Neural progenitor cell (in vitro differentiated cells): ENCODE measurements at regions not wholly inside any gene's neighbourhood (a gene's known extent, or its start where the extent isn't known, plus 50 kb on each side); places are given as distances from the start of the nearest gene placed in this dataset.

ENCODE experiments used
- DNase-seq: peaks from one replicate; pipeline ENCODE4 v3.0.0-alpha.2; 2016; ENCODE audit warnings: low spot score
- H2AFZ ChIP-seq: fragments of 200-600 bp; sonication (generic); replicated peaks from 2 replicates; pipeline ENCODE4 v1.6.1; 2016; ENCODE audit warnings: antibody characterized with exemption
- H3F3A ChIP-seq: fragments of 200-600 bp; sonication (generic); 2 replicates; pipeline ENCODE4 v1.6.1; 2016; ENCODE audit warnings: antibody characterized with exemption, low read depth
- H3K27ac ChIP-seq: fragments of 200-600 bp; sonication (generic); 2 replicates; pipeline ENCODE4 v1.5.1; 2016; ENCODE audit warnings: mild to moderate bottlenecking
- H3K27me3 ChIP-seq: fragments of 200-600 bp; sonication (generic); 2 replicates; pipeline ENCODE4 v1.6.1; 2016; ENCODE audit warnings: mild to moderate bottlenecking, moderate library complexity
- H3K36me3 ChIP-seq: fragments of 200-600 bp; sonication (generic); 2 replicates; pipeline ENCODE4 v1.5.1; 2016
- H3K4me1 ChIP-seq: fragments of 200-600 bp; sonication (generic); 2 replicates; pipeline ENCODE4 v1.6.1; 2016; ENCODE audit warnings: mixed run types
- H3K4me2 ChIP-seq: fragments of 200-600 bp; sonication (generic); 2 replicates; pipeline ENCODE4 v1.6.1; 2016
- H3K4me3 ChIP-seq: fragments of 200-600 bp; sonication (generic); 2 replicates; pipeline ENCODE4 v1.5.1; 2016
- H3K79me2 ChIP-seq: fragments of 200-600 bp; sonication (generic); 2 replicates; pipeline ENCODE4 v1.6.1; 2016; ENCODE audit warnings: low read depth
- H3K9ac ChIP-seq: fragments of 200-600 bp; sonication (generic); 2 replicates; pipeline ENCODE4 v1.6.1; 2016
- H3K9me3 ChIP-seq: fragments of 200-600 bp; sonication (generic); 2 replicates; pipeline ENCODE4 v1.5.1; 2016; ENCODE audit warnings: low read depth
- H4K20me1 ChIP-seq: fragments of 200-600 bp; sonication (generic); 2 replicates; pipeline ENCODE4 v1.6.1; 2016; ENCODE audit warnings: low read depth
- H3K27ac Mint-ChIP-seq: 3 replicates; pipeline ENCODE4 v1.8.0; 2021; ENCODE audit warnings: mixed read lengths
- H3K27me3 Mint-ChIP-seq: 2 replicates; pipeline ENCODE4 v1.8.0; 2022; ENCODE audit warnings: low read depth, mild to moderate bottlenecking, inconsistent platforms, moderate library complexity, mixed read lengths; ENCODE audit not compliant: insufficient read depth
- H3K36me3 Mint-ChIP-seq: 3 replicates; pipeline ENCODE4 v1.8.0; 2021; ENCODE audit warnings: mixed read lengths
- H3K4me1 Mint-ChIP-seq: 3 replicates; pipeline ENCODE4 v1.8.0; 2021; ENCODE audit warnings: mixed read lengths
- H3K4me3 Mint-ChIP-seq: 3 replicates; pipeline ENCODE4 v1.8.0; 2021; ENCODE audit warnings: mild to moderate bottlenecking, moderate library complexity, mixed read lengths
- H3K9me3 Mint-ChIP-seq: 3 replicates; pipeline ENCODE4 v1.8.0; 2020; ENCODE audit warnings: mixed read lengths
- CTCF ChIP-seq: fragments of 200-600 bp; sonication (generic); IDR thresholded peaks from 2 replicates; pipeline ENCODE4 v1.5.1; 2017; ENCODE audit warnings: antibody characterized with exemption, mild to moderate bottlenecking
- EZH2 ChIP-seq: fragments of 200-600 bp; sonication (generic); IDR thresholded peaks from 2 replicates; pipeline ENCODE4 v1.6.1; 2017; ENCODE audit warnings: antibody characterized with exemption, mild to moderate bottlenecking, moderate library complexity
- EZH2phosphoT487 ChIP-seq: fragments of 200-600 bp; sonication (generic); IDR thresholded peaks from 2 replicates; pipeline ENCODE4 v1.6.1; 2017; ENCODE audit warnings: antibody characterized with exemption

- Histone ChIP-seq H2AFZ (no peak overlapping the region), H3K4me2 (no peak overlapping the region), H3K9ac (no peak overlapping the region), H3K27ac (no peak overlapping the region), H3K4me1 (no peaks in the 10 kb centered on the region), H3K9me3 (no peaks in the 10 kb centered on the region), H4K20me1 (no peaks in the 10 kb centered on the region), H3K27me3 (no peaks in the 10 kb centered on the region), H3F3A (no peaks in the 10 kb centered on the region), H3K36me3 (no peaks in the 10 kb centered on the region), H3K4me3 (no peak overlapping the region), H3K79me2 (no peaks in the 10 kb centered on the region)
- Mint-ChIP-seq H3K9me3 (peaks cover 4% of the 10 kb centered on the region), H3K36me3 (peaks cover 1% of the 10 kb centered on the region), H3K27me3 (peaks cover 6% of the 10 kb centered on the region), H3K27ac (peak overlapping the region; percentile 57), H3K4me1 (peaks cover 46% of the 10 kb centered on the region), H3K4me3 (no peak overlapping the region)
- TF ChIP-seq EZH2 (no peak), EZH2phosphoT487 (no peak), CTCF (no peak)
- no peak for DNase-seq
These were observed 394.0 kb upstream of the IGFBP7 start for GRCh38 chr4:57504139-57504538.

DNA sequence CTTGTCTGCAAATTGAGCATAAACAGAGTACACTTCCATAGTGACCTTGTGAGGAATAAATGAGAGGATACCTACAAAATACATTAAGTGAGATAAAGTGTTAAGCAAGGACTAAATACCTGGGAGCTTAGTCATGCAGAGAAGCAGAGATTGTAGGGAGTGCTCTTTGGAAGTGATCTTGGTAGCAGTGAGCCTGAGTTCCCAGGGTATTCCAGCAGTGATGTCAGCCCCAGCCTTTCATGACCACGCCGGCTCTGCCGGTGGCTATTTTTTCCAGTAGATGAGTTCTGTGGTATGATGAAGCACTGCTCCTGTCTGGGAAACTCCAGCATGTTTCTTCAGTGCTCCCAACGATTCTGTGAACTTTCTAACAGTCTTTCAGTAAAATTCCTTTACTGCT is 391.5 kb upstream of the IGFBP7 start:
- Mint-ChIP-seq H3K36me3 (peaks cover 1% of the 10 kb centered on the region), H3K27ac (no peak overlapping the region), H3K4me3 (no peak overlapping the region), H3K4me1 (peaks cover 65% of the 10 kb centered on the region), H3K9me3 (peaks cover 4% of the 10 kb centered on the region), H3K27me3 (peaks cover 6% of the 10 kb centered on the region)
- no peaks in the 10 kb centered on the region for H3K36me3 ChIP-seq
- DNase-seq, result no peak
- TF ChIP-seq CTCF (no peak), EZH2 (no peak), EZH2phosphoT487 (no peak)
- no peaks in the 10 kb centered on the region for H3K9me3 ChIP-seq
- no peak overlapping the region for H3K27ac ChIP-seq
- H3F3A ChIP-seq, result no peaks in the 10 kb centered on the region
- no peaks in the 10 kb centered on the region for H3K27me3 ChIP-seq
- H3K79me2 ChIP-seq, result no peaks in the 10 kb centered on the region
- no peak overlapping the region for H2AFZ ChIP-seq
- H3K9ac ChIP-seq, result no peak overlapping the region
- H3K4me3 ChIP-seq, result no peak overlapping the region
- no peaks in the 10 kb centered on the region for H4K20me1 ChIP-seq
- H3K4me2 ChIP-seq, result no peak overlapping the region
- H3K4me1 ChIP-seq, result no peaks in the 10 kb centered on the region

DNA sequence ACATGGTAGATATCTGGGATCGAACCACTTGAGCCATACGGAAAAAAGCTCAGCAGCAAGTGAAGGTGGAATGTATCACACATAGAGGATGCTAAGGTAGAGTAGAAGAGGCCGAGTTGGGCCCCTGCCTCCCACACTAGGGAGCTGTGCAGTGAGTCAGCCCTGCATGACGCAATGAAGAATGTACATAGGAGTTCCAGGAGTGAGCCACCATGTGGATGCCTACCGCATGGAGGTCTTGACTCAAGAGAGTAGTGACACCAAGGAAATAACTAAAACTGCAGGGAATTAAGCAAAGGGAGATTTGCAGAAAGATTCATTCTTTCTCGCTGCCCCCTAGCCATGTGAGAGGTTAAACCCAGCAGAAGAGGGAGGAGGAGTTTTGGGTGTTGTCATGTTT is 389.6 kb upstream of the IGFBP7 start:
- Mint-ChIP-seq H3K4me3 (no peak overlapping the region), H3K27ac (no peak overlapping the region)
- H4K20me1 ChIP-seq, result no peaks in the 10 kb centered on the region

More for the DNA sequence above, 389.6 kb upstream of the IGFBP7 start:
- no peak overlapping the region for H3K27ac ChIP-seq
- no peaks in the 10 kb centered on the region for H3K36me3 ChIP-seq
- Mint-ChIP-seq H3K9me3 (peaks cover 4% of the 10 kb centered on the region), H3K4me1 (peaks cover 69% of the 10 kb centered on the region), H3K27me3 (peaks cover 6% of the 10 kb centered on the region), H3K36me3 (peaks cover 1% of the 10 kb centered on the region)
- DNase-seq, result no peak
- no peak overlapping the region for H3K4me2 ChIP-seq
- no peak overlapping the region for H2AFZ ChIP-seq
- no peaks in the 10 kb centered on the region for H3F3A ChIP-seq
- no peak for TF ChIP-seq CTCF
- no peak for TF ChIP-seq EZH2
- no peak for TF ChIP-seq EZH2phosphoT487
- H3K27me3 ChIP-seq, result no peaks in the 10 kb centered on the region
- no peak overlapping the region for H3K4me3 ChIP-seq
- H3K79me2 ChIP-seq, result no peaks in the 10 kb centered on the region
- no peak overlapping the region for H3K9ac ChIP-seq
- H3K4me1 ChIP-seq, result no peaks in the 10 kb centered on the region
- no peaks in the 10 kb centered on the region for H3K9me3 ChIP-seq
